ENCODE measurements at regions not wholly inside any gene's neighbourhood (a gene's known extent, or its start where the extent isn't known, plus 50 kb on each side); places are given as distances from the start of the nearest gene placed in this dataset.

DNA sequence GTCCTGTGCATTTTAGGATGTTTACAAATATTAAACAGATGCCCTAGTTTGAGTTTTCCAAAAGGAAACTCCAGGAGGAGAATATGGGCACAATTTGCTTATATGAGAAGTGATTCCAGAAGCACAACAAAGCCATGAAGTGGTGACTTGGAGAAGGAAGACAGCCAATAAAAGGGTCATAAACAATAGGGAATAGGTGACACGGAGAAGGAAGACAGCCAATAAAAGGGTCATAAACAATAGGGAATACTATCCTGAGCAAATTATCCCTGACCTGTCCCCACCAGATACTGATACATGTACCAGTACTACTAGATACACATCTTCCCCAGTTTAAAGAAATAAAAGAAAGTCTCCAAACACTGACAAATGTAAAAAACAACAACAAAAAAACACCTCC, 663.6 kb downstream of the GBE1 start:
- DNase-seq (ENCODE audit: low read depth) = no peak
- H3K36me3 ChIP-seq (ENCODE audit: control insufficient read depth, insufficient read depth, low read length) = no peaks in the 10 kb centered on the region
- no peak overlapping the region for H3K4me3 ChIP-seq (ENCODE audit: low read depth, low read length)
- H3K27me3 ChIP-seq (ENCODE audit: control insufficient read depth, insufficient read depth, low read length) = no peaks in the 10 kb centered on the region
- TF ChIP-seq CTCF (IDR thresholded peaks at IDR 0.05; ENCODE audit: insufficient read depth, low read length, poor library complexity, severe bottlenecking) = no peak

- TF ChIP-seq CTCF (IDR thresholded peaks at IDR 0.05; ENCODE audit: insufficient read depth, low read length, poor library complexity, severe bottlenecking) = no peak
- DNase-seq (ENCODE audit: low read depth) = no peak
- H3K4me3 ChIP-seq (ENCODE audit: low read depth, low read length) = no peak overlapping the region
- H3K27me3 ChIP-seq (ENCODE audit: control insufficient read depth, insufficient read depth, low read length) = no peaks in the 10 kb centered on the region
- H3K36me3 ChIP-seq (ENCODE audit: control insufficient read depth, insufficient read depth, low read length) = no peaks in the 10 kb centered on the region
Observed at GRCh38 chr3:81095956-81096355, 665.5 kb downstream of the GBE1 start.

DNA sequence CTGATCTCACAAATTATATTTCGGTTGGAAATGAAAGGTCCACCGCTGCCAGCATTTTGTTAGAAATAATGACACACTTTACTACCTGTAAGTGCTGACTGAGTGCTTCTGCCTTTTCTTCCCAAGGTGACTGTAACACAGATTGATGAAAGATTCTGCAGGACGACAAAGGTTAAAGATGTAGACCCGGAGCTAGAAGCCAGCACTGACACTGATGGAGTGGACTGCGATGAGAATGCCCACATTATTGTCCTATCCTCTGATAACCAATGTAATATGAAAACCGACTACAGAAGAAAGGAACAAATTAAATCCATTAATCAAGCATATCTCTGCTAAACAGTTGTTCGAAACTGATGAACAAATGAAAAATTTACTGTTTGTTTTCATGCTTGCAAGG, 666.5 kb downstream of the GBE1 start:
- DNase-seq (ENCODE audit: low read depth) = no peak
- Histone ChIP-seq H3K4me3 (ENCODE audit: low read depth, low read length) (no peak overlapping the region), H3K36me3 (ENCODE audit: control insufficient read depth, insufficient read depth, low read length) (no peaks in the 10 kb centered on the region), H3K27me3 (ENCODE audit: control insufficient read depth, insufficient read depth, low read length) (no peaks in the 10 kb centered on the region)
- no peak for TF ChIP-seq CTCF (IDR thresholded peaks at IDR 0.05; ENCODE audit: insufficient read depth, low read length, poor library complexity, severe bottlenecking)

GRCh38 chr3:81087607-81088006, 673.8 kb downstream of the GBE1 start:
- DNase-seq (ENCODE audit: low read depth) = no peak
- Histone ChIP-seq H3K36me3 (ENCODE audit: control insufficient read depth, insufficient read depth, low read length) (no peaks in the 10 kb centered on the region), H3K27me3 (ENCODE audit: control insufficient read depth, insufficient read depth, low read length) (no peaks in the 10 kb centered on the region), H3K4me3 (ENCODE audit: low read depth, low read length) (no peak overlapping the region)
- no peak for TF ChIP-seq CTCF (IDR thresholded peaks at IDR 0.05; ENCODE audit: insufficient read depth, low read length, poor library complexity, severe bottlenecking)

- Histone ChIP-seq H3K36me3 (ENCODE audit: control insufficient read depth, insufficient read depth, low read length) (no peaks in the 10 kb centered on the region), H3K4me3 (ENCODE audit: low read depth, low read length) (no peak overlapping the region), H3K27me3 (ENCODE audit: control insufficient read depth, insufficient read depth, low read length) (no peaks in the 10 kb centered on the region)
- no peak for DNase-seq (ENCODE audit: low read depth)
- TF ChIP-seq CTCF (IDR thresholded peaks at IDR 0.05; ENCODE audit: insufficient read depth, low read length, poor library complexity, severe bottlenecking) = no peak
Observed at GRCh38 chr3:81086348-81086747, 675.1 kb downstream of the GBE1 start.

- Histone ChIP-seq H3K4me3 (ENCODE audit: low read depth, low read length) (no peak overlapping the region), H3K27me3 (ENCODE audit: control insufficient read depth, insufficient read depth, low read length) (no peaks in the 10 kb centered on the region), H3K36me3 (ENCODE audit: control insufficient read depth, insufficient read depth, low read length) (no peaks in the 10 kb centered on the region)
- no peak for DNase-seq (ENCODE audit: low read depth)
- TF ChIP-seq CTCF (IDR thresholded peaks at IDR 0.05; ENCODE audit: insufficient read depth, low read length, poor library complexity, severe bottlenecking) = no peak
Observed at GRCh38 chr3:81080608-81081007, 680.8 kb downstream of the GBE1 start.

Measured in kidney epithelial cell (primary cell).